HG03558 (cell line): ENCODE measurements at regions not wholly inside any gene's neighbourhood (a gene's known extent, or its start where the extent isn't known, plus 50 kb on each side); places are given as distances from the start of the nearest gene placed in this dataset.

ENCODE experiments used
- ATAC-seq: cut with Tn5 transposase; IDR thresholded peaks from one replicate; pipeline ENCODE4 v1.9.1; 2021; ENCODE audit warnings: moderate number of reproducible peaks; ENCODE audit not compliant: unreplicated experiment; ENCODE audit errors: extremely low read depth

DNA sequence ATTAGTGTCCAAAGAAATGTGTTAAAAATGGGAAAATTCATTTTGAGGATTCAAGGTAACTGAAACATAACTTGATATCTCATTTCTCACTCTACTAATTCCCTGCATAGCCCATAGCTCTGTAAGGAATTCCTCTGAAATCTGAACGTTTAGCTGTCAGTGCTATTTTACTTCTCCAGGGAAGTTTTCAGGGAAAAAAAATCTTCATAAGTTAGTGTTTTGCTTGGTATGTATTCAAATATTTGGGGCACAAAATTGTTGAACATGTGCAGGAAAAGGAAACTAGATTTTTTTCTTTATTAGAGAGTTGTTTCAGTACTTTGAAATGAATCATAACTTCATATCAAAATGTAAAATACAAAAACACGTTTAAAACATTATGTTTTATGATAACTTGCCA is 891.4 kb downstream of the CENPC start:
- ATAC-seq: no peak

DNA sequence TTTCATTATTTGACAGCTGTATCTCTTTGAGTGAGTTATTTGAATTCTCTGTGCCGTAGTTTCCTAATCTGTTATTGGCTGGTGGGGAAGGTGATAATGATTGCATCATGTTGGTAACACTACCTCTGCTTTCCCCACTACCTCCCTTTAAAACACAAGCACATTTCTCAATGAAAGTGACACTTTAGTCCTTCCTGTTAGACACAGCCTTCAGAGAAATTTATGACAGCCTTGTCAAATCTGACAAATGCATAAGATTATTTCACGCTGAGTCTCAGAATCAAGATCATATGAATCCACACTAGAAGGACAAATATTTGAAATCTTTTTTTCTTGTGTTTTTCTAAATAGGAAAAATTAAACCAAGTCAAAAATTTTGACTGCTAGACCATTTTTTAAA is 896.1 kb downstream of the CENPC start:
- no peak for ATAC-seq

DNA sequence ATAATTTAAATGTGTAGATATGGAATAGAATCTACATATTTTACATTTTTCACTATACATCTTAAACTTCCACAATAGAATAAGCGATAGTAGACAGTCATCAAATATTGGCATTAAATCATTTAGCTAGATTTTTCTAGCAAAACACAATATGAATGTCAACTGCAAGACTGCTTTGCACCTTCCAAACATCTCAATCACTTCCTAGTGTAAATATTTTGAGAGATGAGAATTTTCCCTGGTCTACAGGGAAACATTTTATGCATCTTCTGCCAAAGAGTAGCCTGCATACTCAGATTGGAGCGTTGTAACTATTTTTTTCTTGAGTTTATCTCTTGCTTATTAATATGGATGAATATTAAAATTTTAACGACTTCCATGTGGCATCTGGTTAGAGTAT is 897.4 kb downstream of the CENPC start:
- ATAC-seq: no peak

DNA sequence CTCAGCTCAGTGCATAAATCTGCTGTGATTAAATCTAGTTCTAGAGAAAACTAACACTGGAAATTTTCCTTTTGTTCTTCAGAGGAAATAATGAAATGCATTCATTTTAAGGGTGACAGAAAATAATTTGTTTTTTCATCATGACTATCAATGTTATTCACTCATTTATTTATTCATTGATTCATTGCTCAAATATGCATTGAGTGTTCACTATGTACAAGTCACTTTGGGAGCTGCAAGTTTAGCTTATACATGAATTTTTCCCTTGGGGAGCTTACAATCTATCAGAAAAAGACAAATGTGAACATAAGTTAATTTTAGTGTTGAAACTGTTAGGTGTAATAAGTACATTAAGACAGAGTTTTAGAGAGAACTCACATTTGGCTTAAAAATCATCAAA is 897.8 kb downstream of the CENPC start:
- no peak for ATAC-seq

DNA sequence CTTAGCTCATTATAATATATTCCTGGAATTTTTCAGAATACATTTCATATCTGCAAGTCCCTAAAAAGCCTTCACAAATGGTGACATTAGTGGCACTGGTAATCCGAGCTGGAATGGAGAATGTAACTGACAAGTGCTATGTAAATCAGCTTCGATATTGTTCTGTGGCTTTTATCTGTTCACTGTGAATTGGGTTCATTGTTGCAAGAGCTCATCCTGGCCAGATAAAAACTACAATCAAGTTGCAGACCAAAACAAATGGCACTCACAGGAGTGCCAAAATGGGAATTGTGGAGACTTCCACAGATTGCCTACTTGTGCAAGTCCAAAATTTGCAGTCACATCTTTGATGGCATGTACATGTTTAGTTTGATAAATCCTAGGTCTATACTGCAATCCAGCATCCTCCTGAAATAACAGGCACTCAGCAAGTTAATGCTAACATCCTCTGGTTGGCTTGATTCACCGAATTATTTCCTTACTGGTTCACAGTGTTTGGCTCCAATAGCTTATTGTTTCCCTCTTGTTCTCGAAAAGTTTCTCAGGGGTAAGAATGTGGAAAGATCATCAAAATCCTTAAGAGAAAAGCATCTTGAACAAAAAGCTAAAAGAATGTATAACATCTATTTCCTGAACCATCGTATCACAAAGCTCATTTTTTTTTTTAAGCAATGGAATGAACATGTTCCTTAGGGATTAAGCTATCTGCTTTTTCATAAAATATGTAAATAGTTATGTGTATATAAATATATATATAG is 904.9 kb downstream of the CENPC start:
- no peak for ATAC-seq

DNA sequence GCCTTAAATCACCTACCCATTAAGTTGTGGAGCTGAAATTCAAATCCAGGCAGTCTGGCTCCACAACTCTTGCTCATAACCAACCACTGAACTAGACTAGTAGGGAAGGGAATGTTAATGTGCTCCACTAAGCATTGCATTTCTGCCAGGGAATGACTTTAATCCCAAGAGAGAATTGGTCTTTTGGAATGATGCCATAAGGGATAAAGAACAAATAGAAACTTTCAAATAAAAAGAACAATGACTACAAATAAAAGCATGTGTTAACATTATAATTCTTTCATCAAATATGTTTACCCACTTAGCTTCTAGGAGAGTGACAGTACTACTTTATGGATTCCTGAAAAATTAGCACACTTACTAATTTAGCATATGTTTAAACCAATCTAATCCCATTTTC is 905.9 kb downstream of the CENPC start:
- no peak for ATAC-seq

DNA sequence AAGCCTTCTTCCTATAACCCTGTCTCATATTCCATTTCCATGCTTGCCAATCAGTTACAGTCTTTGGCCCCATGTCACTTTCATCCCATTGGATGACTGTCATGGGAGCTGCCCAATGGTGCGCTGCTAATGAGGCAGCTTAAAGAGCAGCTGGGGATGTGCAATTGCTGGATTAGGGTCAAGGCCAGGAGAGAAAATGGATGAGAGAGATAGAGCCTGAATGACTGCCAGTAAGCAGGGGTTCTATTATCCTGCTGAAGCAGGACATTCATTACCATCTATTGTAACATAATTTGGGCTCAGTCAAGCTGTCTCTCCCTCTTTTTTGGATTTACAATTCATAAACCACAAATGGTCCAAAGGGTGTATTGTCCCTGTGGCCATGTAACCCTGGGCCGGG is 909.0 kb downstream of the CENPC start:
- no peak for ATAC-seq

DNA sequence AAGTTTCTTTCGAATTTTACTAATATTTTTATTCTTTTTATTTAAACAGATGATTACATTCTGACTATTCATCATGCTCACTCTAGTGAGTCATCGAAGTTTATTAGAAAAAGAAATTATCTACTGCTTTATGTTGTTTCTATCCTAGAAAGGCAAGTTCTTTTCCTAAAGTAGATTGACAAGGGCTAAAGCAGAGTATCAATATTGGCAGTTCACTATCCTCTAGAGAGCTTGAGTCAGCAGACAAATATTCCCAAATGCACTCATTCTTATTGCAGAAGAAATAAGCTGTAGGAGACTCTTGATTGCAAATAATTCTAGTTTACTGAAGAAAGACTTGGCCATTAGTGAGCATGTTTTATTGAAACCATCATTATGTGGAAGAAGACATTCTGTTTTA is 911.8 kb downstream of the CENPC start:
- ATAC-seq: no peak

DNA sequence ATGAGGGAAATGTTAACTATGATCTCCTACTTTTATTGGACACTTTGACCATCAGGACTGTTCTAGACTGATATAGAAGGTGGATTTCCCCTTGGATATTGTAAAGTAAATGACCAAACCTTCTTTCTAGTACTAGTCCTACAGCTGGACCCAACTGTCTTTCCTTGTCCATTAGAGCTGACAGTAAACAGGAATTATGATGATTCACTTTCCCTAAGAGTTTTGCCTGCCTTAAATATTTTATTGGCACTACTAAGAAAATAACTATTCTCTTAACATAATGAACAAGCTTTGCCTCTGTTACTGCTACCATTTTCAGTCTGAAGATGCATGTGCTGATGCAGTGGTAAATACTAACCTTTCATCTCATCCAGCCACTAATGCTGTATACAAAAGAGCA is 915.4 kb downstream of the CENPC start:
- ATAC-seq: no peak

DNA sequence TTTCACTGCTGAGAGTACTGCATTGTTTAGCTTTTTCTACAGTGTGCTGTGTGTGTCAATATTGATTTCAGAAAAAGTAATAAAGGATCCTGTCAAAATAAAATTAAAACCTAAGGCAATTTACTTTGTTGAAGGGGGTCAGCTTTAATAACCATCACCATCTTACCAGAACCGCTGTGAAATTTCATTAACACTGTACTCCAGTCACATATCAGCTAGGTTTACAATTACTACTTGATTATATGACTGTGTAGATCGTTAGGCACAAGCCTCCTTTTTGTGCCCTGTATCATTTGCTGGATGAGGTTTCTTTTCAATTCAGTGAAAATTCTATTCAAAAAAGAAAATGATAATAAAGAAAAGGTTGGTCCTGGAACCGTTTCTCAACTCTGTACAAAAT is 917.2 kb downstream of the CENPC start:
- ATAC-seq: no peak

DNA sequence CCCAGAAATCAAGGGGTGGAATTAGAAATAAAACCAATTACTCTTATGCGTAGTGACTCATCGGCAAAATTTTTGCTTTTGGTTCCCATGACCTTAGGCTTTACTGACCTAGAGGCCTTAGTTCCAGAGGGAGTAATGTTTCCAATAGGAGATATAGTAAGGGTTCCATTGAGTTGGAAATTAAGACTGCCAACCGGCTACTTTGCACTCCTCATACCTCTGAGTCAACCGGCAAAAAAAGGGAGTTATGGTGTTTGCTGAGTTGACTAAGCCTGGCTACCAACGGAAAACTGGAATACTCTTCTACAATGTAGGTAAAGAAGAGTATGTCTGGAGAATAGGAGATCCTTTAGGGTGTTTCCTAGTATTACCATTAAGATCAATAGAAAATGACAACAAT is 919.8 kb downstream of the CENPC start:
- no peak for ATAC-seq

DNA sequence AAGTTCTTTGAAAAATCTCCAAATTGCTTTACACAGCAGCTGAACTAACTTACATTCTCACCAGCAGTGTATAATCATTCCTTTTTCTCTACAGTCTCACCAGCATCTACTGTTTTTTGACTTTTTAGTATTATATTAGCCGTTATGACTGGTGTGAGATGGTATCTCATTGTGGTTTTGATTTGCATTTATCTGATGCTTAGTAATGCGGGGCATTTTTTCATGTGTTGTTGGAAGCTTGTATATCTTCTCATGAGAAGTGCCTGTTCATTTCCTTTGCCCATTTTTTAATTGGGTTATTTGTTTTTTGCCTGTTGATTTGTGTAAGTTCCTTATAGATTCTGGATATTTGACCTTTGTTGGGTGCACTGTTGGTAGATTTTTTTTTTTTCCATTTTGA is 931.7 kb downstream of the CENPC start:
- ATAC-seq: no peak

DNA sequence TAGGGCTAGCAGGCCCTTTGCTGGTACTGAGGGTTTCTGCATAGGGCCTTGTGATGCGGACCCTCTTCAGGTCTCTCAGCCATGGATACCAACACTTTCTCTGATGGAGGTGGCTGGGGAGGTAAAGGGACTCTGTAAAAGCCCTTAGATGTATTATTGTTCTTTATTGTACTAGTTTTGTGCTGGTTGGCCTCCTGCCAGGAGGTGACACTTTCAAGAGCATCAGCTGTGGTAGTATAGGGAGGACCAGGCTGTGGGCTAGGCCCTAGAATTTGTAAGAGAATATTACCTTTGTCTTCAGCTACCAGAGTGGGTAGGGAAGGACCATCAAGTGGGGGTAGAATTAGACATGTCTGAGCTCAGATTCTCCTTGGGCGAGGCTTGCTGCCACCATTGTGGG is 936.3 kb downstream of the CENPC start:
- no peak for ATAC-seq

DNA sequence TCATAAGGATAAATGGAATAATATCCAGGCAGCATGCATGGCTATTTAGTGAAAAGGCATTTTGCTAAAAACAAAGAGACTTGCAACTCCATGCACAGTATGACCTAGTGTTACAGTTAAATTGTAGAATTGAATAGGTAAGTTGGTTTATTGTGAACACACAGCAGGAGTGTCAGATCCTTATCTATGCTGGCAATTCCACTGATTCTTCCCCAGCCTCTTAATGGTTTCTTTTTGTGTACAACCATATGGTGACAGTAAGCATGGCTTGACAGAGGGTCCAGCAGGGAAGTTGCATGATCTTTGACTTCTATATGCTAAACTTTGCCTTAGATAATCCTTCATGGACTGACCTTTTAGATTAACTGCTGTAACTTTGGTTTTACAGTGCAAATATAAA is 936.6 kb upstream of the EPHA5 start:
- no peak for ATAC-seq

DNA sequence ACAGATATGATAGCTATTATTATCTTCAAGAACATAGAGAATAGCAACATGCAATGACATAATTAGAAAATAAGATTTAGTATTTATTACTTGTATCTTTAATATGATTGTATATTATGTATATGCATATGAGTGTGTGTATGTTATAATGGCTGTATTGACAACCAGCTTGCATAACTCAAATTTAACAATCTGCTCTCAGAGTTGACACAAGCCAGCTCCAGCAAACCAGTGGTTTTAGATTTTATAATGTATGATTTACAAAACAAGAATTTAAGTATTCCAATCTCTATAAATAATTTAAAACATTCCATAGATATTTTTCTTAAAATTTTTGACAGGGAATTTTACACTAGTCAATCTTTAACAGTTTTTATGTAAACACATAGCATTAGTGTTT is 935.9 kb upstream of the EPHA5 start:
- no peak for ATAC-seq

DNA sequence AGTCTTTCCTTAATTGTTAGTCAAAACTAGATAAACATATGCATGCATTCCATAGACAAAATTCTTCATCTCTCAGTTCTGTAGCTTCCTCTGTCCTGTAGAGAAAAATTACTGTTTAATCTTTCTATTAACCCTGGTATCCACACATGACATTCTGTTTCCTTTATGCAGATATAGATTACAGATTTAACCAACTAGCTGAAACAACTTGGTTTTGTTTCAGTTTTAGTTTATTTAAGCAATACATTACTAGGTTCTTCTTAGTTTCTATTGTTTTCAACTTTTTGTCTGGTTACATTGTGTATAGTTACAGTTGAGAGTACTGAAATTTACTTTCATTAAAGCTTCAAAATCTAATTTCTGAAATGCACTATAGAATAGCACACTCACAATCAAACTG is 933.9 kb upstream of the EPHA5 start:
- no peak for ATAC-seq

DNA sequence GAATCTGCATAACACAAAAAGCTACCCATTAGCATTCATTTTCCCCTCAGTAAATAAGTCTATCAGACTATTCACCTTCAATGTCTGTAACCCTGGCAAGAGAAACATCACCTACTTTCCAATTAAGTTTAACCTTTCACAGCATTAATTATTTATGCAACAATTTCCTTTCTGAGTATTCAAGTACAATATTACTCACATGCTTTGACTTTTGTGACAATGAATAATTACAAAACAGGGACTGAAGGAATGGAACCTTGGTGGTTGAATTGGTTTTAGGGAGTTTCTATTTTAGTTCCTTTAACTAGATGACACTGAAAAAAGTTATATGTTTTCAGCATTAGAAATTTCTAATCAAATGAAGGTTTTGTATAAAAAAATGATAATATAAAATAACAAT is 932.3 kb upstream of the EPHA5 start:
- ATAC-seq: no peak

DNA sequence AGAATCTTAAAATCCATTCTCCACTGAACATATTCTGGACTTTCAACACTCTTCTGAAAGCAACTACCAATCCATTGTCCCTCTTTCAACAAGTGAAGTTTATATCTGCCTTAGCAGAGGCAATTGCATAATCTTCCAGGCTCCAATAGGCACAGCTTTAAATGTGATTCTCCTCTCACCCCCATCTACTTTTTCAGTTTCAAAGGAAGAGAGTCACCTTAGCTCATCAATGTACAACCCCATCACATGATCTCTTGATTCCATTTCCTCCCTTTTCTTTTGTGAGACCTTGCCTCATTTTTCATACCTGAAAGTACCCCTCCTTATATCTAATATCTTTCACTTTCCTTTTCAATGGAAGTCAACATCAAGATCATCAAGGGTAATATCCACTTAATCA is 921.7 kb upstream of the EPHA5 start:
- no peak for ATAC-seq

DNA sequence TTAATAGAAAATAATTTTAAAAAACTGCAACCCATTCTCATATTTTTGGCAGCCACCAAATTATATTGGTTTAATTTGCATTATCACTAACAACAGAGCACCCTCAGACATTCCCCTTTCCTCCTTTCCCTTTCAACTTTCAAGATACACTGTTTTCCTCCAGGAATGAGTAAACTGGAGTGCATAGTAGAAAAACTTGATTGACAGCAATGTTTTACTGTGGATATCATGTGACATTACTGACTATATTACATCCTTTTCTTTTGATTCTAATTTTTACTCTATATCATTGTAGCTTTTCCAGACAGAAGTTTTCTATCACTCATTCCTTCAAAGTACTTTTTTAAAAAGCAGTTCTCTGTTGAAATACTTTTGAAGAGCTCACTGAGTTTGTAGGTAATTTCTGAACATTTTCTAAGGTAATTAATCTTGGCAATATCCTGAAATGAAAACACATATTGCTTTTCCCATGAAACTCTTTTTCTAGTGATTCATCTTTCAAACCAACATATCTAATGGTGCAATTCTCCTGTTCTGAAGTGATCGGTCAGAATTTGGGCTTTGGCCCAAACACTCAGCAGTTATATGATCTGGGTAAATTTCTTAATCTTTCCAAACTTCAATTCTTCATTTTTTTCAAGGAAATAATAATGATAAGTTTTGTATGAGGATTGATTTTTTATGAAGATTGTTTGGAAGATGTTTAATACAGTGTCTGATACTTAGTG is 920.4 kb upstream of the EPHA5 start:
- no peak for ATAC-seq

DNA sequence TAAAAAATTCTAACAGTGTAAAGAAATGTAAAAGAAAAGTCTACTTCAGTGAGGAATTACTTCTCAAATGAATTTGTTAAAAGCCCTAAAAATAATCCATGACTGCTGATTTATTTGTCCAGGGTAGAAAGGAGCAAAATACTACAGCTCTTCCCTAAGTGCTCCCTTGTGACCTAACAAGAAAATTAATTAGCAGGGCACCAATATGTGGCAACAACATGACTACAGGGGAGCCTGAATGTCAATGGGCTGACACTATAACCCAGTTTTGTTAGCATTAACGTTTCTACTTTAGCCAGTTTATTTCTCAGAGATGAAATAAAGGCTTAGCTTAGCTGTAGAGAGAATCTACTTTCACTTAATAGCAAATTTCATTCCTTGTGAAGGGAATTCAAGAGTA is 918.9 kb upstream of the EPHA5 start:
- no peak for ATAC-seq

DNA sequence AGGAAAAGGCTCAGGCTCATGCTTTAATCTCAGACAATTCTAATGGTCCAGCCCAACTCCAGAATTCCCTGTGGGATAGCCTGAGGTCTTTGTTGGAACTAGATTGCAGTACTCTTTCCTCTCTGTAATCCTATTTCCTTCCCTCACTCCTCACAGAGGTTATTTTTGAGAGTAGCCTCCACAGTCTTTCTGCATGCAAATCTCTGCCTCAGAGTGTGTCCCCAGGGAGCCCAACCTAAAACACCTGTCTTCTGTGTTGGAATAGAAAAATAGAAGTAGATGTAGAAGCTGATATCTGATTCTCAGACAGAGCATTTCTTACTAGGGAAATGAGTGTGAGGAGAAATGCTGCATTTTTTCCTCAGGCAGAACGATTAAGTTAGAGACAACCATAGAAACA is 915.5 kb upstream of the EPHA5 start:
- no peak for ATAC-seq

DNA sequence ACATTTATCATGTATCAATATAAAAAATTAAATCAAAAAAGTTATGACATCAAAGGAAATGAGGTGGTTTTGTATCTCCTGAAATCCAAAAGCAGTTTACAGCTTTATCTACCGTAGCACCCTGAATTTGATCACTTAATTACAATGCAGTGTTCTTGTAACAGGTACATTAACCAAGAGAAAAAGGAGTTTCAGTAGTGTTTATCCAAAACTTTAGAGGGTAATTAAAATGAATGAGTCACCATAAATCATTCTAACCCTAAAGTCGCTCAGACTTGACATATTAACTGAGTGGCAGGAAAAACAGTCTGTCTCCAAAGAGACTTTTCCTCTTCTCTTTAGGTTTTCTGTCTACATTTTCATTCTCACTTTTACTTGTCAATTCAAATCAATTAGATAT is 907.6 kb upstream of the EPHA5 start:
- ATAC-seq: no peak
